H1 (cell line): ENCODE measurements at regions not wholly inside any gene's neighbourhood (a gene's known extent, or its start where the extent isn't known, plus 50 kb on each side); places are given as distances from the start of the nearest gene placed in this dataset.

Source experiments
- EZH2 ChIP-seq: fragments of 200-600 bp; sonication (generic); IDR thresholded peaks from 2 replicates; pipeline ENCODE4 v1.7.1; 2012; ENCODE audit warnings: low read depth, mild to moderate bottlenecking, moderate library complexity, low read length, inconsistent platforms; ENCODE audit not compliant: severe bottlenecking
- FOSL1 ChIP-seq: IDR thresholded peaks from 2 replicates; pipeline ENCODE4 v1.6.1; 2011; ENCODE audit warnings: mild to moderate bottlenecking, low read depth, low read length, moderate library complexity; ENCODE audit not compliant: insufficient read depth
- JUN ChIP-seq: IDR thresholded peaks from 2 replicates; pipeline ENCODE4 v1.6.1; 2011; ENCODE audit warnings: low read depth, mild to moderate bottlenecking, improper control_type of control experiment, low read length
- RXRA ChIP-seq: IDR thresholded peaks from 2 replicates; pipeline ENCODE4 v1.6.1; 2011; ENCODE audit warnings: low read depth, mild to moderate bottlenecking, low read length, moderate library complexity; ENCODE audit not compliant: insufficient read depth
- TAF1 ChIP-seq: IDR thresholded peaks from 2 replicates; pipeline ENCODE4 v1.6.1; 2011; ENCODE audit warnings: mild to moderate bottlenecking, low read depth, low read length
- YY1 ChIP-seq: IDR thresholded peaks from 2 replicates; pipeline ENCODE4 v1.6.1; 2011; ENCODE audit warnings: low read depth, mild to moderate bottlenecking, low read length
- ZNF274 ChIP-seq: IDR thresholded peaks from 2 replicates; pipeline ENCODE4 v1.7.0; 2012; ENCODE audit warnings: low read length, borderline replicate concordance; ENCODE audit errors: extremely low read depth
- TF ChIP-seq, protein P1 (sequence below), 3 experiments: IDR thresholded peaks; 1 replicate in 2 of 3; 2 replicates in 1 of 3; pipeline versions ENCODE4 v1.5.1 to v1.6.1; 2011; ENCODE audit warnings: low read length in 3 of 3, mild to moderate bottlenecking in 3 of 3, inconsistent platforms in 2 of 3, low read depth in 1 of 3, moderate library complexity in 1 of 3; ENCODE audit not compliant: insufficient read depth in 1 of 3; ENCODE audit errors: control extremely low read depth in 1 of 3

DNA sequence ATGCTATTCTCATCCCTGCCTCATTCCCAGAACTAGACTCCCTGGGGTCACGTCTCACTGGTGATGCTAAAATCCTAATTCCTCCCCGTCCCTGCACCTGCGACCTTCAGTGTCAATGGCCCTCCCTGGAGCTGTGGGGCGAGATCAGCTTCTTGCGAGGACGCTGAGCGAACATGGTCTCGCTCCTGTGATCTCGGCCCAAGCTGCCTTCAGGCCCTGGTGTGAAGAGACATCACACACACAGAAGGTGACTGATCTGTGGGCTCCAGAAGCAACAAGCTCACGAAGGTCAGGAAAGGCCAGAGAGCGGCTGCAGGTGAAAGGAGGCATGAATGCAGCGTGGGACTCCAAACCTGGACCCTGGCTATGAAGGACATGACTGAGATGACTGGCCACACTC is 139.5 kb upstream of the CST7 start:
- TF ChIP-seq FOSL1 = no peak
- TF ChIP-seq, protein P1, sequence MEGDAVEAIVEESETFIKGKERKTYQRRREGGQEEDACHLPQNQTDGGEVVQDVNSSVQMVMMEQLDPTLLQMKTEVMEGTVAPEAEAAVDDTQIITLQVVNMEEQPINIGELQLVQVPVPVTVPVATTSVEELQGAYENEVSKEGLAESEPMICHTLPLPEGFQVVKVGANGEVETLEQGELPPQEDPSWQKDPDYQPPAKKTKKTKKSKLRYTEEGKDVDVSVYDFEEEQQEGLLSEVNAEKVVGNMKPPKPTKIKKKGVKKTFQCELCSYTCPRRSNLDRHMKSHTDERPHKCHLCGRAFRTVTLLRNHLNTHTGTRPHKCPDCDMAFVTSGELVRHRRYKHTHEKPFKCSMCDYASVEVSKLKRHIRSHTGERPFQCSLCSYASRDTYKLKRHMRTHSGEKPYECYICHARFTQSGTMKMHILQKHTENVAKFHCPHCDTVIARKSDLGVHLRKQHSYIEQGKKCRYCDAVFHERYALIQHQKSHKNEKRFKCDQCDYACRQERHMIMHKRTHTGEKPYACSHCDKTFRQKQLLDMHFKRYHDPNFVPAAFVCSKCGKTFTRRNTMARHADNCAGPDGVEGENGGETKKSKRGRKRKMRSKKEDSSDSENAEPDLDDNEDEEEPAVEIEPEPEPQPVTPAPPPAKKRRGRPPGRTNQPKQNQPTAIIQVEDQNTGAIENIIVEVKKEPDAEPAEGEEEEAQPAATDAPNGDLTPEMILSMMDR (IDR thresholded peaks at IDR 0.05; ENCODE audit: control extremely low read depth in 1 of 3, insufficient read depth in 1 of 3, low read depth in 1 of 3, low read length in 3 of 3) = no peak
- TF ChIP-seq TAF1 = no peak
- no peak for TF ChIP-seq RXRA
- no peak for TF ChIP-seq JUN
- TF ChIP-seq YY1 = no peak
- no peak for TF ChIP-seq ZNF274
- TF ChIP-seq EZH2 = no peak
